NB4 (cell line): ENCODE measurements at regions not wholly inside any gene's neighbourhood (a gene's known extent, or its start where the extent isn't known, plus 50 kb on each side); places are given as distances from the start of the nearest gene placed in this dataset.
A peak's percentile ranks its signal among the peaks of the same experiment; 100 is the strongest.

Experiments used
- DNase-seq: peaks from one replicate; pipeline ENCODE4 v3.0.0; 2010; ENCODE audit warnings: low read depth
- H3K4me3 ChIP-seq: one replicate; pipeline ENCODE4 v1.5.1; 2011; ENCODE audit warnings: mild to moderate bottlenecking, low read depth, low read length, moderate library complexity
- MYC ChIP-seq: IDR thresholded peaks from 2 replicates; pipeline ENCODE4 v1.6.1; 2011; ENCODE audit warnings: low read depth, low read length
- POLR2A ChIP-seq: IDR thresholded peaks from 2 replicates; pipeline ENCODE4 v1.6.1; 2011; ENCODE audit warnings: mild to moderate bottlenecking; ENCODE audit not compliant: insufficient read length; ENCODE audit errors: extremely low read depth
- TF ChIP-seq, protein P1 (sequence below): IDR thresholded peaks from one replicate; pipeline ENCODE4 v1.5.1; 2012; ENCODE audit warnings: low read depth, low read length
- TF ChIP-seq, protein P2 (sequence below): IDR thresholded peaks from 2 replicates; pipeline ENCODE4 v1.6.1; 2011; ENCODE audit warnings: low read depth, low read length

DNA sequence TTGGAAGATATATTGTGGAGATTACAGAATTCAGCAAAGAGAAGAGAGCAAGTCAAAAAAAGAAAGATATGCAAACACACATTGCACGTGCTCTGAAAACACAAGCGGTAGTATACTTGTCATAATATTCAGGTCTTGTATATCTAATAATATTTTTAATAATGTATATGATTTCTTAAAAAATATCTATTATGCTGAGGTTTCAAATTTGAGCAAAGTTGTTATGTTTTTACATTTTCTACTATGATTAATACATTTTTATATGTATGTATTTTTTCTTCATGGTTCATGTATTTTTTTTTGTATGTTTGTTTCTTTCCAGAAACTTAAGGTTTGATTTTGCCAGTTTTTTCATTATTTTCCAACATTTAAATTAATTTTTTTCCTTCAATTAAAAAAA lies 752.4 kb upstream of the VSTM2A start:
- no peak overlapping the region for H3K4me3 ChIP-seq
- DNase-seq: no peak
- TF ChIP-seq POLR2A (no peak), MYC (no peak)
- TF ChIP-seq, protein P1, sequence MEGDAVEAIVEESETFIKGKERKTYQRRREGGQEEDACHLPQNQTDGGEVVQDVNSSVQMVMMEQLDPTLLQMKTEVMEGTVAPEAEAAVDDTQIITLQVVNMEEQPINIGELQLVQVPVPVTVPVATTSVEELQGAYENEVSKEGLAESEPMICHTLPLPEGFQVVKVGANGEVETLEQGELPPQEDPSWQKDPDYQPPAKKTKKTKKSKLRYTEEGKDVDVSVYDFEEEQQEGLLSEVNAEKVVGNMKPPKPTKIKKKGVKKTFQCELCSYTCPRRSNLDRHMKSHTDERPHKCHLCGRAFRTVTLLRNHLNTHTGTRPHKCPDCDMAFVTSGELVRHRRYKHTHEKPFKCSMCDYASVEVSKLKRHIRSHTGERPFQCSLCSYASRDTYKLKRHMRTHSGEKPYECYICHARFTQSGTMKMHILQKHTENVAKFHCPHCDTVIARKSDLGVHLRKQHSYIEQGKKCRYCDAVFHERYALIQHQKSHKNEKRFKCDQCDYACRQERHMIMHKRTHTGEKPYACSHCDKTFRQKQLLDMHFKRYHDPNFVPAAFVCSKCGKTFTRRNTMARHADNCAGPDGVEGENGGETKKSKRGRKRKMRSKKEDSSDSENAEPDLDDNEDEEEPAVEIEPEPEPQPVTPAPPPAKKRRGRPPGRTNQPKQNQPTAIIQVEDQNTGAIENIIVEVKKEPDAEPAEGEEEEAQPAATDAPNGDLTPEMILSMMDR: no peak
- TF ChIP-seq, protein P2, sequence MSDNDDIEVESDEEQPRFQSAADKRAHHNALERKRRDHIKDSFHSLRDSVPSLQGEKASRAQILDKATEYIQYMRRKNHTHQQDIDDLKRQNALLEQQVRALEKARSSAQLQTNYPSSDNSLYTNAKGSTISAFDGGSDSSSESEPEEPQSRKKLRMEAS: no peak

- H3K4me3 ChIP-seq: no peak overlapping the region
- no peak for TF ChIP-seq MYC
- TF ChIP-seq, protein P1: no peak
- TF ChIP-seq POLR2A: no peak
- TF ChIP-seq, protein P2: no peak
These were observed 747.4 kb upstream of the VSTM2A start for GRCh38 chr7:53794816-53795215.

DNA sequence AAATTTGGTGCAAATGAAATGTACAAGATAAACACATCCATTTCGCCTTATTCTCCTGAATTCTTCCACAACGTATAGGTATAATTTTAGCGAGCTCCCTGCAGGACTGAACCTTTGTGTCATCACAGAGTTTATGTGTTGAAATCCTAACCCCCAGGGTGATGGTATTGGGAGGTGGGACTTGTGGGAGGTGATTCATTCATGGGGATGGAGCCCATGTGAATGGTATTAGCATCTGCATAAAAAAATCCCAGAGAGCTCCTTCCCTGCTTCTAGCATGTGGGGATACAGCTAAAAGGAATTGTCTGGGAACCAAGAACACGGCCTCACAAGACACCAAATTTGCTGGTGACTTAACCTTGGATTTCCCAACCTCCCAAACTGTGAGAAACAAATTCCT lies 741.4 kb upstream of the VSTM2A start:
- no peak overlapping the region for H3K4me3 ChIP-seq
- TF ChIP-seq POLR2A: no peak
- TF ChIP-seq, protein P1: no peak
- no peak for TF ChIP-seq MYC
- TF ChIP-seq, protein P2: no peak
- peak; percentile 8 for DNase-seq

More at GRCh38 chr7:53794816-53795215, 747.4 kb upstream of the VSTM2A start:
- no peak for DNase-seq

DNA sequence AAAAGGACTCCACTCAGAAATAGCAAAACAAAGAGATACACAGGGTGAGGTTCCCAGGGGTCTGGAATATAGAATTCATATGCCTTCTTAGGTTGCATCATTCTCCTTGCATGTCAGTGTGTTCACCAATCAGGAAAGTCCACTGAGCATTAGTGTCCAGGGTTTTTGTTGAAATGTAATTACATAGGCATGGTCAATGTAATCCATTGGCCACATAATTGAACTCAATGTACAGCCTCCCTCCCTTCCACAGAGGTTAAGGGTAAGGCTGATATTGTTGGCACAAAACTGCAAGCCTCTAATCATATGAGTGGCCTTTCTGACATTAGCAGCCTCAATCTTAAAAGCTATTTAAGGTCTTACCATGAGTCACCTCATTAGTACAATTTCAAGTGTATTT lies 736.1 kb upstream of the VSTM2A start:
- no peak for DNase-seq
- no peak overlapping the region for H3K4me3 ChIP-seq
- TF ChIP-seq, protein P2: no peak
- no peak for TF ChIP-seq MYC
- TF ChIP-seq, protein P1: no peak
- TF ChIP-seq POLR2A: no peak

- H3K4me3 ChIP-seq: no peak overlapping the region
- no peak for DNase-seq
- TF ChIP-seq MYC (no peak), POLR2A (no peak)
- TF ChIP-seq, protein P1: no peak
- TF ChIP-seq, protein P2: no peak
These were observed 730.6 kb upstream of the VSTM2A start for GRCh38 chr7:53811555-53812079.

DNA sequence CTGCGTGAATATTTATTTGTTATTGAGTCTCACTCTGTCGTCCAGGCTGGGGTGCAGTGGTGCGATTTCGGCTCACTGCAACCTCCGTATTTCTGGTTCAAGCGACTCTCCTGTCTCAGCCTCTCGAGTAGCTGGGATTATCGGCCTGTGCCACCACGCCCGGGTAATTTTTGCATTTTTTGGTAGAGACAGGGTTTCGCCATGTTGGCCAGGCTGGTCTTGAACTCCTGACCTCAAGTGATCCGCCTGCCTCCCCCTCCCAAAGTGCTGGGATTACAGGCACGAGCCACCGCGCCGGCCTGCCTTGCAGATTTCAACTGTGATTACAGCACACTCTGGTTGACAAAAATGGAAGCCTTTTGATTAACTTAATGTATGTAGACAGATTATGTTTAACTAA lies 730.0 kb upstream of the VSTM2A start:
- no peak overlapping the region for H3K4me3 ChIP-seq
- TF ChIP-seq POLR2A: no peak
- no peak for TF ChIP-seq MYC
- TF ChIP-seq, protein P2: no peak
- no peak for DNase-seq
